Osteoblast (primary cell): ENCODE measurements at regions not wholly inside any gene's neighbourhood (a gene's known extent, or its start where the extent isn't known, plus 50 kb on each side); places are given as distances from the start of the nearest gene placed in this dataset.

Source experiments
- DNase-seq: peaks from one replicate; pipeline ENCODE4 v3.0.0; 2011; ENCODE audit warnings: low spot score, mixed read lengths; ENCODE audit not compliant: insufficient read length; ENCODE audit errors: missing footprints
- H2AFZ ChIP-seq: 2 replicates; pipeline ENCODE4 v1.6.0; 2011; ENCODE audit warnings: mild to moderate bottlenecking, low read length
- H3K27ac ChIP-seq: 2 replicates; pipeline ENCODE4 v1.5.1; 2011; ENCODE audit warnings: mild to moderate bottlenecking, low read depth, low read length, moderate library complexity
- H3K27me3 ChIP-seq: 2 replicates; pipeline ENCODE4 v1.6.0; 2012; ENCODE audit warnings: mild to moderate bottlenecking, control low read depth, inconsistent platforms, low read length, moderate library complexity; ENCODE audit not compliant: insufficient read depth
- H3K36me3 ChIP-seq: 2 replicates; pipeline ENCODE4 v1.5.1; 2011; ENCODE audit warnings: mild to moderate bottlenecking, low read length, control low read depth, moderate library complexity; ENCODE audit not compliant: insufficient read depth
- H3K4me1 ChIP-seq: 2 replicates; pipeline ENCODE4 v1.5.1; 2011; ENCODE audit warnings: mild to moderate bottlenecking, low read length, control low read depth, moderate library complexity; ENCODE audit not compliant: insufficient read depth
- H3K4me2 ChIP-seq: 2 replicates; pipeline ENCODE4 v1.6.0; 2011; ENCODE audit warnings: mild to moderate bottlenecking, low read length; ENCODE audit not compliant: insufficient read depth
- H3K4me3 ChIP-seq: fragments of 200-600 bp; sonication (generic); 3 replicates; pipeline ENCODE4 v1.5.1; 2012; ENCODE audit warnings: mild to moderate bottlenecking, low read length, inconsistent platforms; ENCODE audit not compliant: insufficient read depth
- H3K79me2 ChIP-seq: 2 replicates; pipeline ENCODE4 v1.6.0; 2012; ENCODE audit warnings: mild to moderate bottlenecking, low read length, control low read depth, inconsistent platforms; ENCODE audit not compliant: insufficient read depth
- H3K9me3 ChIP-seq: 2 replicates; pipeline ENCODE4 v1.5.1; 2011; ENCODE audit warnings: low read depth, low read length, control low read depth
- H4K20me1 ChIP-seq: 2 replicates; pipeline ENCODE4 v1.6.0; 2012; ENCODE audit warnings: mild to moderate bottlenecking, low read length, control low read depth; ENCODE audit not compliant: insufficient read depth
- TF ChIP-seq, protein P1 (sequence below): IDR thresholded peaks from 2 replicates; pipeline ENCODE4 v1.5.1; 2011; ENCODE audit warnings: mild to moderate bottlenecking, low read depth, low read length, moderate library complexity; ENCODE audit errors: extremely low read depth

DNA sequence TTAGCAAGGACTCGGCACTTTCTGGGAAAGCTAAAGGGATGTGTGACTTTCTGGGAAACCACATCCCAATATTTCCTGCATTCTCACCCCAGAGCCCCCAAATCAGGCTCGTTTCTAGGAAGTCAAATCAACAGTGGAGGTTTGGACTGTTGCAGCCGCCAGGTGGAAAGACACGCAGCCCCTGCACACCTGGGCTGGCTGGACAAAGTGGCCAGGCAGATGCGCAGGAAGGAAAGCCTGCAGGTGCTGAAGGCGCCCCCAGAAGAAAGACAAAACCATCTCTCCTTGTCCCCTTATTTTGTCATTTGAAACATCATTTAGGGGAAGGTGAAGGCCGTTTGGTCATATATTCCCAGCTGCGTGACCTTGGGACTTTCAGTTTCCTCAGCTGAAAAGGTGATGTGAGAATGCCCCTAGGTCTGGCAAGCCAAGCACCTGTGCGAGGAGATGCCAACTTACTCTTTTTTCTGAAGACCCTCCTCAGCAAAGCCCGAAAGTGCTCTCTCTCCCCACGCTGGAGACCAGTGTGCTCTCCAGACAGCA, 97.9 kb upstream of the CPEB4 start:
- Histone ChIP-seq H3K27ac (no peak overlapping the region), H3K4me3 (no peak overlapping the region), H3K27me3 (no peaks in the 10 kb centered on the region), H3K36me3 (no peaks in the 10 kb centered on the region), H2AFZ (no peak overlapping the region), H3K9me3 (no peaks in the 10 kb centered on the region), H3K4me2 (no peak overlapping the region), H3K79me2 (no peaks in the 10 kb centered on the region), H3K4me1 (peaks cover 20% of the 10 kb centered on the region), H4K20me1 (no peaks in the 10 kb centered on the region)
- DNase-seq, result peak; percentile 2
- TF ChIP-seq, protein P1, sequence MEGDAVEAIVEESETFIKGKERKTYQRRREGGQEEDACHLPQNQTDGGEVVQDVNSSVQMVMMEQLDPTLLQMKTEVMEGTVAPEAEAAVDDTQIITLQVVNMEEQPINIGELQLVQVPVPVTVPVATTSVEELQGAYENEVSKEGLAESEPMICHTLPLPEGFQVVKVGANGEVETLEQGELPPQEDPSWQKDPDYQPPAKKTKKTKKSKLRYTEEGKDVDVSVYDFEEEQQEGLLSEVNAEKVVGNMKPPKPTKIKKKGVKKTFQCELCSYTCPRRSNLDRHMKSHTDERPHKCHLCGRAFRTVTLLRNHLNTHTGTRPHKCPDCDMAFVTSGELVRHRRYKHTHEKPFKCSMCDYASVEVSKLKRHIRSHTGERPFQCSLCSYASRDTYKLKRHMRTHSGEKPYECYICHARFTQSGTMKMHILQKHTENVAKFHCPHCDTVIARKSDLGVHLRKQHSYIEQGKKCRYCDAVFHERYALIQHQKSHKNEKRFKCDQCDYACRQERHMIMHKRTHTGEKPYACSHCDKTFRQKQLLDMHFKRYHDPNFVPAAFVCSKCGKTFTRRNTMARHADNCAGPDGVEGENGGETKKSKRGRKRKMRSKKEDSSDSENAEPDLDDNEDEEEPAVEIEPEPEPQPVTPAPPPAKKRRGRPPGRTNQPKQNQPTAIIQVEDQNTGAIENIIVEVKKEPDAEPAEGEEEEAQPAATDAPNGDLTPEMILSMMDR, result no peak

DNA sequence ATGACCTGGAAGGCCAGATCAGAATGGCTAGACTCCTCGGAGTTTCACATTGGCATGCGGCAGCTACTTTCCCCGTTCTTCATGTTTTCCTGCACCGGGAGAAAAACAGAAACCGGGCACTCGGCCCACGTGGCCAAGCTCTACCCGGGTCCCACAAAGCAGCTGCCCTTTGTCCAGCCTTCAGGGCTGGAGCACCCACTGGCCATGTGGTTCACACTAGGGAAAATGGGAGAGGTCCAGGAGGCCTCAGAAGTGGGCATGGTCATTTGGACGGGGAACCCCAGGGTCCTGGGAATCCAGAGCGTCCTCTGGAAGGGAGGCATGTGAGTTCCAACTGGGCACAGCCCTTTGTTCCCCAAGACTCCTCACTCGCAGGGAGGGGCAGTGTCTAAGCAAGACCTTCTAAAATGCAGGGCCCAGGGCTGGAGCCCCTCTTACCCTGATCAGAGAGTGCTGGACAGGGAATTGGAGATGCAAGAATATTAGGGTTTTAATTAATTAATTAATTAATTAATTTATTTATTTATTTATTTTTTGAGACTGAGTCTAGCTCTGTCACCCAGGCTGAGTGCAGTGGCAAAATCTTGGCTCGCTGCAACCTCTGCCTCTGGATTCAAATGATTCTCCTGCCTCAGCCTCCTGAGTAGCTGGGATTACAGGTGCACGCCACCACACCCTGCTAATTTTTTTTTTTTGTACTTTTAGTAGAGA, 97.2 kb upstream of the CPEB4 start:
- H4K20me1 ChIP-seq, result no peaks in the 10 kb centered on the region
- no peaks in the 10 kb centered on the region for H3K9me3 ChIP-seq
- peaks cover 20% of the 10 kb centered on the region for H3K4me1 ChIP-seq
- no peaks in the 10 kb centered on the region for H3K27me3 ChIP-seq
- no peak overlapping the region for H2AFZ ChIP-seq
- H3K27ac ChIP-seq, result no peak overlapping the region
- no peak for DNase-seq
- H3K4me3 ChIP-seq, result no peak overlapping the region
- H3K36me3 ChIP-seq, result no peaks in the 10 kb centered on the region
- no peaks in the 10 kb centered on the region for H3K79me2 ChIP-seq
- TF ChIP-seq, protein P1, result no peak
- no peak overlapping the region for H3K4me2 ChIP-seq

DNA sequence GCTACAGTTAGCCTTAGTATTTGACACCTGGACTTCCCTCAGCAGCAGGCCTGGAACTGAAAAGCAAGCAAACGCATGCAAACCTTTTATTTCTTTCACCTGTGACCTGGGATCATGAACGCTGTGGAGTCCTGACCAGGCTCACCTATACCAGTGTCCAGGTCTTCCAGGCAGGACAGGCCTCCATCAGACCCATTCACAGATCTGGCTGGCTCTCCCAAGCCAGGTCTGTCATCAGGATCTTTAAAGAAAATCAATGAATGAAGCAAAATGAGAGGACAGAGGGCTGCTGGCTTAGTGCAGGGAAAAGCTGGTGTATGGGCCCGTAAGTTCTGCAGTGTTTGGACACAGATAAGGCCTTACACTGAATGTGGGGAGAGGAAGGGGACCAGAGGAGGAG, 96.3 kb upstream of the CPEB4 start:
- H3K4me2 ChIP-seq, result no peak overlapping the region
- peaks cover 20% of the 10 kb centered on the region for H3K4me1 ChIP-seq
- H3K36me3 ChIP-seq, result no peaks in the 10 kb centered on the region
- H4K20me1 ChIP-seq, result no peaks in the 10 kb centered on the region
- no peaks in the 10 kb centered on the region for H3K79me2 ChIP-seq
- TF ChIP-seq, protein P1, result no peak
- no peak overlapping the region for H3K4me3 ChIP-seq
- DNase-seq, result no peak
- no peaks in the 10 kb centered on the region for H3K27me3 ChIP-seq
- no peak overlapping the region for H3K27ac ChIP-seq
- no peak overlapping the region for H2AFZ ChIP-seq
- H3K9me3 ChIP-seq, result no peaks in the 10 kb centered on the region

DNA sequence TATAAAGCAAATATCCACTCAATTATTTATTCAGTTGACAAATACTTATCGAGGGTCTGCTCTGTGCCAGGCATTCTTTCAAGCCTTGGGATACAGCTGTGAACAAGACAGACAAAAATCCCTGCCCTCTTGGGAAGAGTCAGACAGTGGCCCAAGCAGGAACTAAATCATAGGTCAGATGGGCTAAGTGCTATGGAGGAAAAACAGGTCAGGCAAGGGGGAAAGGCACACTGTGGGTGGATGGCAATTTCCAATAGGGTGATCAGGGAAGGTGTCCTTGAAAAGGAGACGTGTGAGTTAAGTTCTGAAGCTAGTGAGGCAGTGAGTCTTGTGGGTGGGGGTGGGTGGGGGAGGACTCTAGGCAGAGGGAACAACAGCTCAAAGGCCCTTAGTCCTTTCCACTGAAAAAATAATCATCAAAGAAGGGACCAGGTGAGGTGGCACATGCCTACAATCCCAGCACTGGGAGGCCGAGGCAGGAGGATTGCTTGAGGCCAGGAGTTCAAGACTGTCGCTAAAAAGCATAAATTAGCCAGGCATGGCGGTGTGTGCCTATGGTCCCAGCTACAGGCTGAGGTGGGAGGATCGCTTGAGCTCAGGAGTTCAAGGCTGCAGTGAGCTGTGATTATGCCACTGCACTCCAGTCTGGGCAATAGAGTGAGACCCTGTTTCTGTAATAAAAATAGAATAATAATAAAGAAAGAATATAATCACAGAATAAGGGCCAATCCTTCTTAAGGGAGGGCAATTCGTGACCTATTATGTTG, 95.2 kb upstream of the CPEB4 start:
- no peaks in the 10 kb centered on the region for H3K36me3 ChIP-seq
- no peak for DNase-seq
- no peaks in the 10 kb centered on the region for H4K20me1 ChIP-seq
- no peak overlapping the region for H3K27ac ChIP-seq
- H3K9me3 ChIP-seq, result no peaks in the 10 kb centered on the region
- no peaks in the 10 kb centered on the region for H3K79me2 ChIP-seq
- no peak overlapping the region for H2AFZ ChIP-seq
- peaks cover 4% of the 10 kb centered on the region for H3K27me3 ChIP-seq
- TF ChIP-seq, protein P1, result no peak
- no peak overlapping the region for H3K4me2 ChIP-seq
- peaks cover 15% of the 10 kb centered on the region for H3K4me1 ChIP-seq
- no peak overlapping the region for H3K4me3 ChIP-seq
